Fibroblast of pulmonary artery (primary cell): ENCODE measurements at regions not wholly inside any gene's neighbourhood (a gene's known extent, or its start where the extent isn't known, plus 50 kb on each side); places are given as distances from the start of the nearest gene placed in this dataset.
"Not testable (repeated sequence)": the region's sequence is repeated elsewhere in the genome, so short reads cannot be mapped to it uniquely, and the experiment has no call there.

ENCODE experiments used
- DNase-seq: peaks from one replicate; pipeline ENCODE4 v3.0.0-alpha.2; 2010; ENCODE audit warnings: low read depth
- H3K4me3 ChIP-seq: replicated peaks from 2 replicates; pipeline ENCODE4 v1.5.1; 2011; ENCODE audit warnings: low read depth, mild to moderate bottlenecking, control low read depth, low read length, moderate library complexity
- TF ChIP-seq, protein P1 (sequence below): IDR thresholded peaks from 2 replicates; pipeline ENCODE4 v1.5.1; 2011; ENCODE audit warnings: mild to moderate bottlenecking, control low read depth, low read length, inconsistent platforms; ENCODE audit errors: missing control alignments

DNA sequence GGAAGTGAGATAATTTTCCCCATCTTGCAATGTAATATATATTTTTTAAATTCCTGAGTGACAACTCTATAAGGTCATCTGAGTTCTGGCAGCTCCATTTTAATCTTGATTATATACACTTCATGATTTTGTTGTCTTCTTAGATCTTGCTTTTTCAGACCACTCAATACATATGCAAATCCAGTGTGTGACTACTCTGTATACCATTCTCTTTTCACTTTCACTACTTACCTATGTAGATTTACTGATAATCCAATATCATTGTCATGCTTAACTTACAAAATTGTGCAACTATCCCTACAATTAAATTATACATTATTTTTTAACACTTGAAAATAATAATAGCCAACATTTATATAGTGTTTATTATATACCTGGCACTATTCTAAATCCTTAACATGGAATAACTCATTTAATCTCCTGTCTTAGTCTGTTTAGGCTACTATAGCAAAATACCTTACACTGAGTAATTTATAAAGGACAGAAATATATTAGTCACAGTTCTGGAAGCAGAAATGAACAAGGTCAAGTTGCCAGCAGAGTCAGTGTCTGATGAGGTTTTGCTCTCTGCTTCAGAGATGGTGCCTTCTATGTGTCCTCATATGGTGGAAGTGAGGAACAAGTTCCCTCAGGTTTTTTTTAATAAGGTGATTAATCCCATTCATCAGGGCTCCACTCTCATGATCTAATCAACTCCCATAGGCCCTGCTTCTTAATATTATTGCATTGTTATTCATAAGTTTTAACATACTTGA lies 338.5 kb downstream of the TUSC7 start:
- no peak for DNase-seq
- no peak overlapping the region for H3K4me3 ChIP-seq
- TF ChIP-seq, protein P1, sequence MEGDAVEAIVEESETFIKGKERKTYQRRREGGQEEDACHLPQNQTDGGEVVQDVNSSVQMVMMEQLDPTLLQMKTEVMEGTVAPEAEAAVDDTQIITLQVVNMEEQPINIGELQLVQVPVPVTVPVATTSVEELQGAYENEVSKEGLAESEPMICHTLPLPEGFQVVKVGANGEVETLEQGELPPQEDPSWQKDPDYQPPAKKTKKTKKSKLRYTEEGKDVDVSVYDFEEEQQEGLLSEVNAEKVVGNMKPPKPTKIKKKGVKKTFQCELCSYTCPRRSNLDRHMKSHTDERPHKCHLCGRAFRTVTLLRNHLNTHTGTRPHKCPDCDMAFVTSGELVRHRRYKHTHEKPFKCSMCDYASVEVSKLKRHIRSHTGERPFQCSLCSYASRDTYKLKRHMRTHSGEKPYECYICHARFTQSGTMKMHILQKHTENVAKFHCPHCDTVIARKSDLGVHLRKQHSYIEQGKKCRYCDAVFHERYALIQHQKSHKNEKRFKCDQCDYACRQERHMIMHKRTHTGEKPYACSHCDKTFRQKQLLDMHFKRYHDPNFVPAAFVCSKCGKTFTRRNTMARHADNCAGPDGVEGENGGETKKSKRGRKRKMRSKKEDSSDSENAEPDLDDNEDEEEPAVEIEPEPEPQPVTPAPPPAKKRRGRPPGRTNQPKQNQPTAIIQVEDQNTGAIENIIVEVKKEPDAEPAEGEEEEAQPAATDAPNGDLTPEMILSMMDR: no peak

DNA sequence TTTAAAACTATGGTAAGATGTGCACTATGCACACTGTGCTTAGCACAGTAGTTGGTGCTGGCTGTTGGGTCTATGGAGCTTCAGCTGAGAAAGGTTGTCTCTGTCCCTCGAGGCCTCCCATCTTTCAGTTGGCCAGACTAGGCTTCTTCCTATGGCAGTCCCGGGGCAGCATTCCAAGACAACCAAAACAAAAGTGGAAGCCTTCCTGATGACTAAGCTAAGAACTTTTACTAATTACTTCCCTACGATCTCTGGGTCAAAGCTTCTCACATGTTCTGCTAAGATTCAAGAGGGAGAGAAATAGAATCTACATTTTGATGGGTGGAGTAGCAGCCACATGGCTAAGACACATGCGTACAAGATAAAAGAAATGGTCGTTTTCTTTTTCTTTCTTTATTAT lies 342.8 kb downstream of the TUSC7 start:
- peak; percentile 13 for DNase-seq
- TF ChIP-seq, protein P1: no peak
- H3K4me3 ChIP-seq: no peak overlapping the region

DNA sequence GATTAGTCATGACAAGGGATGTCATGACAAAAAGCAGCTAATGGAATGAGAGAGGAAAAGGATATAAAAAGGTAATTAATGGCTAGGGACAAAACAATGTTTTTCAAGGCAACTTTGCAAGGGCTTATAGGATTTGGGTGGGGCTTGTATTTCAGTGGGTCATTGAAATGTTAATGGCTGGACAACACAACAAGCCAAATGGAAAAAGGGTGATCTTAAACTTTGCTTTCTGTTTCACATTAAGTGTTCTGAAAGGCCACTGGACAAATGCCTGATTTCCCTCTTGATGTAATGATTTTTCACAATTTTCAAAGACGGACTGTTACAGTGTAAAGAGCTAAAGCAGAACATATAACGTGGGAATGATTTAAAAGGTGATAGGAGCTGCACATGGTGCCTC lies 345.0 kb downstream of the TUSC7 start:
- H3K4me3 ChIP-seq: no peak overlapping the region
- no peak for DNase-seq
- TF ChIP-seq, protein P1: no peak

DNA sequence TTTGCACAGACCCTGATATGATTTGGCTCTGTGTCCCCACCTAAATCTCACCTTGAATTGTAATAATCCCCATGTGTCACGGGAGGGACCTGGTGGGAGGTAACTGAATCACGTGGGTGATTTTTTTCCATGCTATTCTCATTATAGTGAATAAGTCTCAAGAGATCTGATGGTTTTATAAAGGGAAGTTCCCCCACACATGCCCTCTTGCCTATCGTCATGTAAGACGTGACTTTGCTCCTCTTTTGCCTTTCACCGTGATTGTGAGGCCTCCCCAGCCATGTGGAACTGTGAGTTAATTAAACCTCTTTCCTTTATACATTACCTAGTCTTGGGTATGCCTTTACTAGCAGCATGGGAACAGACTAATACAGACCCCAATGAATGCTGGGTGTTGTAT lies 347.4 kb downstream of the TUSC7 start:
- not testable (repeated sequence) for H3K4me3 ChIP-seq, DNase-seq

DNA sequence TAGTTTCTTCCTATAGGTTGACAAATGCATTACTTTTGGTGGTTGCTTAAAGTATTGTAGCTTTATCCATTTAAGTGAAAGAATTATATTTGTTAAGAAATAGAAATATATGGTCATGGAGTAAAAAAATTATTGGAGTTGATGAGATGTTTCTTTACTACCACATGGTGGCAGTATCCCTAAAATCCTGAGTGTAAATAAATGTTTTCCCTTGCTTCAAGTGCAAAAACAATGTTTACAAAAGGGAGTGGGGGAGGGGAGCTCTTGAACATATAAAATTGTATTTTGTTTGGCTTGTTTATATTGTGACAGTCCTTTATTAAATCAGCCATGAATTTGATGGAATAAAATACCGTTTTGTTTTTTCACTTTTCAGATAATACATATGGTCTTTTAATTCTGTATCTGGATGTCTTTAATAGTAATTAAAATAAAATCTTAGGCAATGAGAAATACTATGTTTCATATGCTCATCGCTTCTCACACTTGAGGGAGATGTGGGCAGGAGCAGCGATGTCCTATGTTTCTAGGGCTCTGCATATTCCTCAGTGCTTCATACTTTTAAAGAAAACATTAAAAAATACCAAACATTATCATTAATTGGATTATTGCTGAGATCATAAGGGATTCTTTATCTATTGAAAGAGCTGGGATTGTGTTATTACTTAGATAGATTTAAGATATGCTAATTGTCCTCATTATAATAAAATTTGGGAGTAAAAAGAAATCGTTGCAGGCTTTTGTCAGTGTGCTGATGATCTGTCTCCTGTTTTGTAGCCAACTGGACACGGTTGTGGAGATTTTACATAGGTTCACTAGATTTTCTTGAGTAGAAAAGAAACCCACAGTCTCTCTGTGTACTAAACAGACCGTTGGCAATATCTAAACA lies 349.7 kb downstream of the TUSC7 start:
- H3K4me3 ChIP-seq: no peak overlapping the region
- TF ChIP-seq, protein P1: peak; percentile 55
- peak; percentile 44 for DNase-seq

DNA sequence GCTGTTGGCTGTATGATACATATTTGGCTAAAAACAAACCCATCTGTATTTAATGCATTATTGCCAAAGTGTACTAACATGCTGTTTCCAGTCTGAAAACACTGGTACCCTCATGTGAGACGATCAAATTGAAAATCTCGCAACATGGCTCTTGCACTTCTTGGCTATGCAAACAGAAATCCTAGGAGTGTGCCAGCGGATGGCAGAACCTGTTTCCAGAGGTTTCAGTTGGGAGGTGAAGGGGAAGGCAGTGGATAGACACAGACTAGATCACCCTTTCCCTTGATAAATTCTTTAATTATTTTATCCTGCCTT lies 350.3 kb downstream of the TUSC7 start:
- TF ChIP-seq, protein P1: no peak
- no peak for DNase-seq
- H3K4me3 ChIP-seq: no peak overlapping the region

DNA sequence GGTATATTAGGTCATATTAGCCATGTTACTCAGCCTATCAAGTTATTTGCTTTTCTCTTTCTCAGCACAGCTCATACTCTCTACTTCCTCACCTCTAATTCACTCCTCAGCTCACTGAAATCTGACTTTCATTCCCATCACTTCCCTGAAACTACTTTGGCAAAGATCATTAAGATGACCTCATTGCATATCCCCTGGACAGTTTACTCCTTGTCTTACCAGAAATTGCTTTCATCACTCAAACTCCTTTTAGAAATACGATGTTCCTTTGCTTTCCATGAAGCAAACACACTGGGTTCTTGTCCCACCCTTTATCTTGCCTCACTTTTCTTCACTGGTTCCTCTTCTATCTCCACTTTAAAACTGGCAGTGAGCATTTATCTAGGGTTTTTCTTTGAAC lies 354.4 kb downstream of the TUSC7 start:
- no peak overlapping the region for H3K4me3 ChIP-seq
- DNase-seq: peak; percentile 17
- TF ChIP-seq, protein P1: no peak
